COLO668 (cell line): ENCODE measurements at regions not wholly inside any gene's neighbourhood (a gene's known extent, or its start where the extent isn't known, plus 50 kb on each side); places are given as distances from the start of the nearest gene placed in this dataset.

Experiments used
- DNase-seq: peaks from one replicate; lab custom pipeline; 2025; ENCODE audit not compliant: unreplicated experiment; lab: John Stamatoyannopoulos, UW

DNA sequence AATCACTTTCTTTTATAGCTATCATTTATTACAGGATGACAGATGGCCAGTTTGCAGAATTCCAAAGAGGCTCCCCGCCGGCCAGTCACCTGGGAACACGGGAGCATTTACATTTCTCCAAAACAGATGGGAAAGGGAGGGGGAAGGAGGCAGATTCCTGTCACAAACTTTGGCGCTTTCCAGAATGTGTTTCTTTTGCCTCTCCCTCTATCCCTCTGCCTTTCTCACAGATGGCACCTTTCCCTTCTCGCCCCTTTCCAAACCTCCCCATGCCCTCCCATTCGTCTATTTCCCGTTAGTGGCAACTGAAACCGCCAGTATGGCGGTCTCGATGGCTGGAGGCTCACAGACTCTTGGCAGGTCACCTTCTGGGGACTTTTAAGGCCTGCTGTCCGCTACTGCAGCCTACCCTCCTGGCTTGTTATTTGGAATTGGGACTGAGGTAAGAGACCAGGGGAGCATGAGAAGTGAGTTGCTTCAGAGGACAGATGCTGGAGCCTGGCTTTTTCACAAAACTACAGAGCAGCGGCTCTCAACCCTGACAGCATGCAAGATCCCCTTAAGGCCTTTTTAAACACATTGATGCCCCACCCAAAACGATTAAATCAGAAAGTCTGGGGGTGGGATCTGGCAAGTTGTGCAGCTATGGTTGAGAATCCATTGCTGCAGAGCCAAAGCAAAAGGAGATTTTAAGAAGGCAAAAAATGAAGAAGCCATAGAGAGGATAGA, 161.5 kb upstream of the VASH1 start:
- no peak for DNase-seq

DNA sequence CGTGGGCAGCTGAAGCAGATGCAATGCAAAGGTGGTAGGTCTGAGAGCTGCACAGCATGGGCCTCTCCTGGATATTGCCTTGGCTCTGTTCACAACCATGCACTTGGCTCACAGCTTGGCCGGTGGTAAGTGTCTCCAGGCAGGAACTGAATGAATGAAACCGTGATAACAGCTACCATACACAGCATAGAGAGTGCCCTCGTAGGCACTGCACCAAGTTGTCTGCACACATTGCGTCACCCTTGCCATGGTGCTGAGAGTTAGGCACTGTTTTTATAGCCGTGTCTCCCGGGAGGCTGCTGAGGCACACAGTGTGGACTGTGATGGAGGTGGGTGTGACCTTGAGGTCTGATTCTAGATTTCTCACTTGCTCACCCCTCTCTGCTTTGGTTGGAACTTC, 157.6 kb upstream of the VASH1 start:
- DNase-seq, result no peak

DNA sequence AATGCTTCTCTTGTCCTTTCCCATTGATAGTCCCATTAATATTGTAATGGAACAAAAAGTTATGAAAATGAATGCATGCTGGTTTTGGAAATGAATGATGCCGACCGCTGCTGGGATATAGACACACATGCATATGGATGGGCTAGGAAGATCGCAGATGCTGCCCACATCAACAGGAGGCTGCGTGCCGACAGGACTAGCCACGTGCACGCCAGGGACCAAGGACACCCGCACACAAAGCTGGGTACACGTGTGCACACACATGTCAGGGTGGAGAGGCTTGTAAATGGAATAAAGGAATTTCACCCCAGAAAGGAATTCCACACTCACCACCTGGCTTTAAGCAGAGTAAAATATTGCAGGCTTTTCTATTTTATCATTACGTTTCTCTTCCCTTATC, 153.8 kb upstream of the VASH1 start:
- DNase-seq, result no peak

DNA sequence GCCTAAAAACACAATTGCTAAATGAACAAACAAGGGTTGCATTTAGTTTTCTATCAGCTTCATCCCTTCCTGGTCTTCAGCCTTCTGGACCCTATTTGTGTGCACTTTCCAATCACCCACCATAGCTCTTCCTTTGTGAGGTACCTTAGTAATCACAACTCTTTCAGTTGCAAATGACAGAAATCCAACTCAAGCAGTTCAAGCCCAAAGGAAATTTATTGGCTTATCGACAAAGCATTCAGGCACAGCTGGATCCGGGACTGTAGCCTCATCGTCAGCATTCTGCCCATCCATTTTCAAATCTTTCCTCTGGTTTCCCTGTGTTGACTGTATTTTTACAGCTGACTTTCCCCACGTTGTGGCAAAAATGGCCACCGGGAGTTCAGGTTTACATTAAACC, 148.6 kb upstream of the VASH1 start:
- DNase-seq, result no peak

DNA sequence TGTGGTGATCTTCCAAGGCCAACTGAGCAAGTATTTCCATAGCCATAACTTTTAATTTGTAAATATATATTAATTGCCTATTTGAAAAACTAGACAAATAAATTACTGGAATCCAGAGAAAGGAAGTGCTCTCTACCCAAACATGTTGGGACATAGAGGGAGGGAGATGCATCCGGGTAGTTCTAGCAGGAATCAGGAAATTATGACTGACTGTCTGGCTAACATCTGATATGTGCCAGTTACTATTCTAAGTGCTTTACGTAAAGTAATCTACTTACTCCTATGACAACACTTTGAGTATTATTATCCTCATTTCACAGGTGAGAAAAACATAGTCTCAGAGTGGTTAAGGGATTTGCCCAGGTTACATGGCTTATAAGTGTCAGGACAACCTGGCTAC, 147.7 kb upstream of the VASH1 start:
- DNase-seq, result no peak

DNA sequence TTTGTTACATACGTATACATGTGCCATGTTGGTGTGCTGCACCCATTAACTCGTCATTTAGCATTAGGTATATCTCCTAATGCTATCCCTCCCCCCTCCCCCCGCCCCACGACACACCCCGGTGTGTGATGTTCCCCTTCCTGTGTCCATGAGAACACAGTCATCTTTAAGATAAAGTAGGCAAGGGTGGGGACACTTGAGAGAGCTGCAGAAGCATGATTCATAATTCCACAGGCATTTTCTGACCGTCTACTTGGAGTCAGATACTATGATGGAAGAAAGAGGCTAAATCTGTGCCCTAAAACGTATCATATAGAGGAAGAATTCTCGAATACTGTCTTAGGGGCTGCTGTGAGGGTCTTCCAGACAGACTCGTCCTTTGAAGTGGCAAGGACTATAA, 145.9 kb upstream of the VASH1 start:
- DNase-seq, result no peak

DNA sequence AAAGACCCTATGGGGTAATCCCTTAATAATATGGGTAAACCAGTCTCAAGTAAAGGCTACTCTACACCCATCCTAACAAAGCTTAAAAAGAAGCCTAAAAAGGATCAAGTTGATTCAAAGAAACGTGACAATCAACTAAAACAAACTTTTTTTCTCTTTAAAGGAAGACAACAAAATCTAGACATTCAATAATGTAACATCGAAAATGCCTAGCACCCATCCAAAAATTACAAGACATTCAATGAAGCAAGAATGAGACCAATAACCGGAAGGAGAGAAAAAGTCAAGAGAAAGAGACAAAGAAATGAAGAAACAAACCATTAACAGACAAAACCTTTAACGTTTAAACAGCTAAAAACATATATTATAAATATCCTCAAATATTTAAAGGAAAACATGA, 143.8 kb upstream of the VASH1 start:
- DNase-seq, result no peak

DNA sequence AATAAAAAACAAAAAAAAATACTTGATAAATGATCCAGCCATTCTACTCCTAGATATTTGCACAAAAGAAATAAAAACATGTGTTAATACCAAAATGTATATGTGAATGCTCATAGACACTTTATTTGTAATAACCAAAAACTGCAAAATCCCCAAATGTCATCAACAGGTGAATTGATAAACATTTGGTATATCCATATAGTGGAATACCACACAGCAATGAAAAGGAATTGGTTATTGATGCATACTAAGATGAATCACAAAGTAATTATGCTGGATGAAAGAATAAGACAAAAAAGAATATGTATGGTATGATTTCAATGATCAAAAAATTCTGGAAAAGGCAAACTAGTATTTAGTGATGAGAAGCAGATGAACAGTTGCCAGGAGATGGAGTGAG, 124.7 kb upstream of the VASH1 start:
- DNase-seq, result no peak

DNA sequence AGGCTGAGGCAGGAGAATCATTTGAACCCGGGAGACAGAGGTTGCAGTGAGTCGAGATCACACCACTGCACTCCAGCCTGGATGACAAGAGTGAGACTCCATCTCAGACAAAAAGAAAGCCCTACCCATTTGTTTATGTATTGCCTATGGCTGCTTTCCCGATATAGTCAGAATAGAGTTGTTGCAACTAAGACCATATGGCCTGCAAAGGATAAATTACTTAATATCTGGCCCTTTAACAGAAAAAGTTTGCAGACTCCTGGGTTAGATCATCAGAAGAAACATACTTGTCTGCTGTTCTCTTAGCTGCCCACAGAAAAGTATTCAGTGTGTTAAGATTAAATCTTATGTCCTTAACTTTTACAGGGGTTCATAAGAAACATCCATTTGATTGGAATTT, 122.4 kb upstream of the VASH1 start:
- no peak for DNase-seq

DNA sequence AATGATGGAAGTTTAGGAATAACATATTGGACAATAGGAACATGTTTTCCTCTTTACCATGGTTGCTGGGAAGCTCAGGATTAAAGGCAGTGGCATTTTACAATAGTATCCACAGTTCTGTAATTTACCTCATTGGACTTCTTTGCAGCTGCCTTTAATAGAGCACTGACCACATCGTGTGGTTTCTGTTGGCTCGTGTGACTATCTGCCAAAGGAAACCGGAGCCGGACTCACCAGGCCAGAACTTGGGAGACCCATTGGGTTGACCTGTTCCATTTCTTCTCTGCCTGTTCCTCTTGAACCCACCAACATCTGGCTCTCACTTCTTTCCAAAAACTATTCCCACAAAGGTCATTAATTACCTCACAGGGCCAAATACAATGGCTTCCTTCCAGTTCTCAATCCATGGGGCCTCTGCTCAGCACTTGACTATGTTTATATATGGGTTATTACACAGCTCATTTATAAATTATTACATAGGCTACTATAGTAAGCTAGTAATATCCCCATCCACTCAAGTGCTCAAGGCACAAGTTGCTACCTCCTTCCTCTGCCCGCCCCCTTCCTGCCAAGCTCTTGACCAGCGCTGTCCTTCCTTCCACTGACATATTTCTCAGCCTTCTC, 121.5 kb upstream of the VASH1 start:
- no peak for DNase-seq

DNA sequence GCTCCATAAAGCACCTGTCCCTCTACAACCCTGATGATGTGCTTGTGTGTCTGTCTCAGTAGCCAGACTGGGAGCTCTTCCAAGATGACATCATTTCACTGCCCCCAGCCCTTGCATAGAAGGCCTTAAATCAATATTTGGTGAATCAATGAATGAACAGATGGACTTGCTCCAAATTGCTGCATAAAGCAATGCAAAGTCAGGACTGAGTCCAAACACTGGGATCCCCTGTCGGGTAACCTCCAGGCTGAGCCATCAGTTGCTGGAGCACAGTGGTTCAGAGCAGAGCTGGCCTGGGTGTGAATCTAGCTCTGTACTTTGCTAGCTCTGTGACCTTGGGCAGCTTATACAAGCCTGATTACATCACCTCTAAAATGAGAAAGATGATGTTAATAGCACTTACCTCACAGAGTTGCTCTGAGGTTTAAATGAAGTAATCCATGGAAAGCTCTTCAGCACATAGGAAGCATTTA, 120.3 kb upstream of the VASH1 start:
- DNase-seq, result peak; percentile 79

DNA sequence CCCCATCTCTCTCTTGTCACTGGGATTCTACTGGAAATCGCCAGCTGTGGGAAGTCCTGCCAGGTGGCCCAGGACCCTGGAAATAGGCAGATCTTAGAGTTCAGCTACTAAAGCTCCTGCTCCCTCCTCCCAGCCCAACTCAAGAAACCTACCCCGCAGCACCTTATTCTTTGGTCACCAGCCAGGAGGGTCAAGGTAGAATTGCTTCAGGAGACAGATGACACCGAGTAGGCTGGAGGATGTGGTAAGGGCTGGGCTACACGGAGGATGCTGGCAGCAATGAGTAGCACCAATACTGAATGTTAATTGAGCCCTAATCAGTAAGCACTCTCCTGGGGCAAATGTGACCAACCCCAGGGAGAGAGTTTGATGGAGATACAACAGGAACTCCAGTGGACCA, 119.7 kb upstream of the VASH1 start:
- DNase-seq, result no peak

DNA sequence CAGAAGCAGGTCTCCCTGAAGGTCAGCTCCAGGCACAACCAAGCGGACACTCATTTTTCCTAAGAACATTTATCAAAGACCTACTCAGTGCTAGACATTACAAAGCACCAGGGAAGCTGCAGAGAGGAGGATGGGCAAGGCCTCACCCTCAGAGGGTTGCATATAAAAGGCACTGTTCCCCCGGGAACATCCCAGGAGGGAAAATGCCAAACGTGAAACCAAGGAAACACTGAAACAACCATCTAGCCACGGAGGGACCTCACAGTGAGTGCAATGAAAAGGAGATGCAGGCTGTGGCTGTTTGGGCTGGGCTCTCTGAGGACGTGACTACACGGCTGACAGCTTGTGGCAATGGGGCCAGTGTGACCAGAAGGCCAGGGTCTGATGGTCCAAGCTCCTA, 117.4 kb upstream of the VASH1 start:
- no peak for DNase-seq

DNA sequence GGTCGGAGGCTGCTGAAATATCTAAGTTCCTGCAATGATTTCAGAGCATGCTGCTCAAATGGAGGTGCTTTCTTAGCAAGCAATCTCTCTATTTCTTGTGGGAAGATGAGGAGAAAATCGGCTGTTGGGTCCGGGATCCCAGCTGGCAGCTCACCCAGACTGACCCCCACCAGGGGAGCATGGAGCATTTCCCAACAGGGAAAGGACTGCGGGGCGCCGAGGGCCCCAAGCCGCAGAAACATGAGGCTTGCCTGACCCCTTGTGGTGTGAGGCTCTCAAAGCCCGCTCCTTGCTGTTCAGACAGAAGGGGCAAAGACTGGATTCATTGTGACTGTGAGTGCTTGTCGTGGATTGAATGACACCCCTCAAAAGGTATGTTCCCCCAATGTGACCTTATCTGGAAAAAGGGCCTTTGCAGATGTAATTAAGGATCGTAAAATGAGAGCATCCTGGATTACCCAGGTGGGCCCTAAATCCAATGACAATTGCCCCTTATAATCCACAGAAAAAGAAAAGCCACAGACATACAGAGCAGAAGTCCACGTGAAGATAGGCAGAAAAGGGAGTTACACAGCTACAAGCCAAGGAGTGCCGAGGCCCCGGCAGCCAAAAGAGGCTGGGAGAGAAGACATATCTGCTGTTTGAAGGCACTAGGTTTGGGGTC, 116.3 kb upstream of the VASH1 start:
- DNase-seq, result peak; percentile 75

DNA sequence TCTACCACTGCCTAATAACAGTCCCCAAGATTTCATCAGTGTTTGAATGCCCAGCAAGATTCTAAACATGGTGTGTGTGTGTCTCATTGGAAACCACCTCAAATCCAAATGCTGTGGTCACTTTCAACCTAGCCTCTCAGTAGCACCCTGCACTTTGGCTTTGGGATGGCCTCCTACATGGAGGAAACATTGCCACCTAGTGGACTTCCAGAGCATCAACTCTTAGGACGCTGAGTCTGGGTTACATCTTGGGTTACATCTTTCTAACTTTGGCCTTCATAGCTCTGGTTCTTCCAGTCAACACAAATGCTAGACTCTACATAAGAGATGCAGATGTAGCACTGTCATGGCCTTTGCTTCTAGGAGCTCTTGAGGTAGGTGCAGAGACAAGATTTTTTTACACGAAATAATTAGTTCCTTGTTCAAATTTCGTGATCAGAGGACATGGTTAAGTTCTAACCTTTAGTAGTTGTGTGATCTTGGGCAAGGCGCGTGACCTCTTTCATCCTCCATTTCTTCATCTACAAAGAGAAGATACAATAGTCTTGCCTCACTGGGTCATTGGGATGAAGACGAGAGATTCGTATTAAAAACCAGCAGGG, 113.5 kb upstream of the VASH1 start:
- DNase-seq, result peak; percentile 38

DNA sequence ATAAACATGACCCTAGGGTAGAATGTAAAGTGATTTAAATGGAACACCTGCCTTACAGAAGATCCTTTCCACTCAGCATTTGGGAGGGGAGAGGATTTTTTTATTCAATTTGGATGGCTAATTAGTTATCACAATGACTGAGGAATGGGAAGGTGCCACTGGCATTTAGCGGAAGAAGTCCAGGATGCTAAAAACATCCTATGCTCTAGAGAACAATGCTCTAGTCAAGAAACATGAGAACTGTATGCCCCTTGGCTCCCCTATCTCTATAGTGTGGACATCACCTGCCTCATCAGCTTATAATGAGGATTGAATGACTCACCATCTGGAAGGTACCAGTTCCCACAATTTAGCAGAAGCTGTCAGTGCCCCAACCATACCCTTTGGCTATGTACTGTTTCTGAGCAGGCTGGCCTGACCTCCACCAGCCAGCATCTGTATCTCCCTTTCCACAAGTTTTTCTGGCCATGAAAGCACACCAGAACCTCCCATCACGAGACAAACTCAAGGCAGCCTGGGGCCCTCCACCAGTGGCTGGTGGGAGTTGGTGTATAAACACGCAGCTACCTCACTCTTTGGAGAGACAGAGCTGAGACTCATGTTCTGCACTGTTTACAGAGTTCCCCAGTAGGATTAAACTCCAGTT, 109.7 kb upstream of the VASH1 start:
- peak; percentile 68 for DNase-seq

DNA sequence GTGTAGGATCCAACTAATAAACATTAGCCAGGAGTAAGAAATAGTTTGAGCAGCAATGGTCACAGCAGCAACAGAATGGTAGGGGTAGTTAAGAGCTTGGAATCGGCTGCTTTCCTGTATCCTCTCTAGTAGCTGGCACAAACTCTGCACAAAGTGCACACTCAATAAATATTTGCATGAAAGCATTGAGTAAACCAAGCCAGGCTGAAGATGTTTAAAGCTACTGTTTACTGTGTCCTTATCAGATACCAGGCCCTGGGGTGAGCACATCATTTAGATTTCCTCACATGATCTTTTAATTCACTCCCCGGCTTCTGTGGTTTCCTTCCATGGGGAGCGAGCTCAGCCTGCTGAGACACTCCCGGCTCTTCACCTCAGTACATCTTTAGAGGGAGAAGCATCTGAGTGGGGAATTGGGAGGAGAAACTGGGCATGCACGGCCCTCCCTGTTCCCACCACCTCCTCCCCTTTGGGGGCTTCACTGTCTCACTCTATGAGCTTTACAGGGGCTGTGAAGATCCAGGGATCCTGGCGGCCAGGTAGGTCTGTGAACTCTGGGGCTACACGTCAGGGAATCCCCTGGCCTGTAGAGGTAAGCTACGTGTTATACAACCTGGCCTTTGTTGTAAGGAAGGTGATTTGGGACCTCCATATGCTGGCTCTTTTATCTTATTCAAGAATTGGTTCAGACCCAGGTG, 107.2 kb upstream of the VASH1 start:
- DNase-seq, result peak; percentile 44

DNA sequence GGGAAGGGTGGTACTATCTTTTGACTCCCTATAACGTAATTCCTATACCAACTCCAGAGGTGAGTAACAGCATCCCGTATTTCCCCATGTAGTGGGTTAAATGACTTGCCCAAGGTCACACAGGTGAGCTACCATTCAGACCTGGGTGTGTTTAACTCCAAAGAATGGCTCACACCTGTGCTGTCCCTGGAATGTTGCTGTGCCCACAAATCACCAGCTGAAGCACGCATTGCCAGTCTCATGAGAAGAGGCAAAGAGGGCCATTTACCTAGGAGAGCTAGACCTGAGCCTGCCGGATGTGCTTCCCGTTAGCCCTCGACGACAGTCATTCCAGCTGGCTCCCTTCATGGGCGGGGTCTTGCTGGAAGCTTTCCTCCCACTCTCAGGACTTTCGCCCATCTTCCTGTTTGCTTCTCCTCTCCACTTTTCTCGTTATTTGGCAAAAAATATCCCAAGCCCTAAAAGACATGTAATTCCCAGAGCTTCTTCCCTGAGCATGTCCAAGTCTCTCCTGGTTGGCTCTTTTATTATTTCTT, 106.6 kb upstream of the VASH1 start:
- peak; percentile 78 for DNase-seq

DNA sequence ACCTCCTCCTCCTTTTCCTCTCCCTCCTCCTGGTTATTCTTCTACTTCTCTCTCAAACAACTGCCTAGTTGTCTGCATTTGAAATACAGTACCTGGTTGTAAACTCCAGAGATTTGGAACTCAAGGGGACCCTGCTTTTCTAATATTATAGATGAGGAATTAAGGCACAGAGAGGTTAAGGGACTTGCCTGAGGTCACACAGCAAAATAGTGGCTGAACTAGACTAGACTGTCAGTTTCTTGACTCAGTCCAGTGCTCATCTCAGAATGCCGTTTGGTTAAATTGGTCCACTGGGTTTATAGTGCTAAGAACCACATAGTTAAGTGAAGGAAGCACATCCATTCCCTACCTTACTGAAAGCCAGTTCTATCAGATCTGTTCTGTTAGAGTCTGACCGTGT, 105.9 kb upstream of the VASH1 start:
- no peak for DNase-seq

DNA sequence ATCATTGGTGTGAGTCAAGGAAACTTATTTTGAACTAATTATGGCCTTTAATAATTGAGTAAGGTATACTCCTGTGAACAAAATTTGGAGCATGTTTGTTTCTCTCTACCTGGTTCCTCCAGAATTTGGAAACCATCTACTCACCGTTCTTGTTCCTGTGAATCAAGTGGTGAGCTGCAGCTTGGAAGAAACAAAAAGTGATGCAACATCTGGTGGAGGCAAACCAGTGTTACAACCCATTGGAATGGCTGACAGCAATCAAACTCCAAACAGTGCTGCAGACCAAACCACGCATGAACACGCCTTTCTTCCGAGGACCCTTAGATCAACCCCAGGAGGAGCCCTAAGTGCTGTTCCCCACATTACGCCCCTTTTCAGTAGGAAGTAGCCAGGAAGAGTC, 104.7 kb upstream of the VASH1 start:
- DNase-seq, result no peak

DNA sequence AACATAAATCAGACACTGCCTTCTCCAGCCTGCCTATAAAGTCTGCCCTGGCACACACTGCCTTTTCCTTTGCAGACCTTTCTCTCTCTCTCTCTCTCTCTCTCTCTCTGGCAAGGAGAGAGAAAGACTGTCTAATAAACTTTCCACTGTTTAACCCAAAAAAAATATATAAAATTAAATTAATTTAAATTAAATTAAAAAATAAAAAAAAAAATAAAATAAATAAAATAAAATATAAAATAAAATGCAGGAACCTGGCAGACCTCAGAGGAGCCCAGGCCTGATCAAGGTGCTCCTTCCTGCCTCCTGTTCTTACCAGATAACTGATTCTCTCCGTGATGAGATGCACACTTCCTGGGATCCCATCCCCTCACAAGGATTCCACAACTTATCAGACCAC, 103.9 kb upstream of the VASH1 start:
- no peak for DNase-seq
